ENCODE measurements at regions not wholly inside any gene's neighbourhood (a gene's known extent, or its start where the extent isn't known, plus 50 kb on each side); places are given as distances from the start of the nearest gene placed in this dataset.

DNA sequence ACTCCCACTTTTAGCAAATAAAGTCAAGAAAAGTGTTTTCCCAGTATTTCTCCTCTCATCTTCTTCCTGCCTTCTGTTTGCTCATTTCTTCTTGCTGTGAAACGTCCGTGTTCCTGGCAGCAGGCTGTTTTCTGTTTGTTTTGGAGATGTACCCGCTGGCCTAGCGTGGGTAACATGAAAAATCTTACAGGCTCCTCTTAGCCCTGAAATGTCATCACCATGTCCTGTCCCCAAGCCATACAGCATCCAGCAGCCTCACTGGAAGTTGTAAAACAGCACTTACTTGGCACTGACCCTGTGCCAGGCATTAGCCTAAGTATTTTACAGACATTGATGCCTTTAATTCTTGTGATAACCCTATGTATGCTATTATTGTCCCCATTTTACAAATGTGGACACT is 371.1 kb downstream of the FOXA2 start:
- Histone ChIP-seq H3K36me3 (ENCODE audit: control insufficient read depth, insufficient read depth, low read length) (no peaks in the 10 kb centered on the region), H3K4me3 (replicated peaks; ENCODE audit: low read depth, low read length) (no peak overlapping the region), H3K27me3 (replicated peaks; ENCODE audit: control insufficient read depth, insufficient read depth, low read length) (no peaks in the 10 kb centered on the region)
- no peak for DNase-seq (ENCODE audit: extremely low read depth, insufficient read length)
- TF ChIP-seq, protein P1, sequence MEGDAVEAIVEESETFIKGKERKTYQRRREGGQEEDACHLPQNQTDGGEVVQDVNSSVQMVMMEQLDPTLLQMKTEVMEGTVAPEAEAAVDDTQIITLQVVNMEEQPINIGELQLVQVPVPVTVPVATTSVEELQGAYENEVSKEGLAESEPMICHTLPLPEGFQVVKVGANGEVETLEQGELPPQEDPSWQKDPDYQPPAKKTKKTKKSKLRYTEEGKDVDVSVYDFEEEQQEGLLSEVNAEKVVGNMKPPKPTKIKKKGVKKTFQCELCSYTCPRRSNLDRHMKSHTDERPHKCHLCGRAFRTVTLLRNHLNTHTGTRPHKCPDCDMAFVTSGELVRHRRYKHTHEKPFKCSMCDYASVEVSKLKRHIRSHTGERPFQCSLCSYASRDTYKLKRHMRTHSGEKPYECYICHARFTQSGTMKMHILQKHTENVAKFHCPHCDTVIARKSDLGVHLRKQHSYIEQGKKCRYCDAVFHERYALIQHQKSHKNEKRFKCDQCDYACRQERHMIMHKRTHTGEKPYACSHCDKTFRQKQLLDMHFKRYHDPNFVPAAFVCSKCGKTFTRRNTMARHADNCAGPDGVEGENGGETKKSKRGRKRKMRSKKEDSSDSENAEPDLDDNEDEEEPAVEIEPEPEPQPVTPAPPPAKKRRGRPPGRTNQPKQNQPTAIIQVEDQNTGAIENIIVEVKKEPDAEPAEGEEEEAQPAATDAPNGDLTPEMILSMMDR (IDR thresholded peaks at IDR 0.05; ENCODE audit: insufficient read depth, low read length, poor library complexity, severe bottlenecking): no peak

DNA sequence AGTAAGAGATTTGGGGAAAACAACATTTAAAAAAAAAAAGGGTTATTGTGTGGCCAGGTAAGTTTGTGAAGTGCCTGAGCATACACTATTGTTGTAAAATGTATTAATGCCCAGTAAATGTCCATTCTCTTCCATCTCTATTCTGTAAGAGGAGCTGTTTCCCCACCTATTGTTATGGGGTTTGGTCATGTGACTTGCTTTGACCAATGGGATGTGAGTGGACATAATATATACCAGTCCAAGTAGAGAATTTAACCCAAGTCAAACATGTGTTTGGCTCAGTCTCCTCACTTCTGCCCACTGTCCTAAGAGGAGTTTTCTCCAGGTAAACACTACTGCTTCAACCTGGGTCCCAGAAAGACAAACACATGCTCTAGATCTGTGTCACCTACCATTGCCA is 377.1 kb downstream of the FOXA2 start:
- no peaks in the 10 kb centered on the region for H3K36me3 ChIP-seq (ENCODE audit: control insufficient read depth, insufficient read depth, low read length)
- no peaks in the 10 kb centered on the region for H3K27me3 ChIP-seq (replicated peaks; ENCODE audit: control insufficient read depth, insufficient read depth, low read length)
- DNase-seq (ENCODE audit: extremely low read depth, insufficient read length): no peak
- no peak overlapping the region for H3K4me3 ChIP-seq (replicated peaks; ENCODE audit: low read depth, low read length)
- TF ChIP-seq, protein P1 (IDR thresholded peaks at IDR 0.05; ENCODE audit: insufficient read depth, low read length, poor library complexity, severe bottlenecking): no peak

DNA sequence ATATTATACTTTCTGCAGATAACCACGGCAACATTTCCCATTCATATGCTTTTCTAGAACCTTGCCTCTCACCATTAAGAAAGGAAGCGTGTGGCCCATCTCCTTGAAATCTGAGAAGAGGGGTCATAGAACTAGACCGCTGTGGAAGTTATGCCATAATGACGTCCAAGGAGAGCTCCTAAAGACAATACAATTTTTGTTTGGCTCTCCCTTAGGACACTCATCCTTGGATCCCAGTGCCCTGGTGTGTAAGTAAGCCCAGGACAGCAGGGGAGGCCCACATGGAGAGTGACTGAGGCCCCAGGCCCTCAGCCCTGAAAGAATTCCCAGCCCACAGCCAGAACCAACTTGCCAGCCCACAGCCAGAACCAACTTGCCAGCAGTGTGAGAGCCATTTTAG is 379.6 kb downstream of the FOXA2 start:
- Histone ChIP-seq H3K27me3 (replicated peaks; ENCODE audit: control insufficient read depth, insufficient read depth, low read length) (no peaks in the 10 kb centered on the region), H3K36me3 (ENCODE audit: control insufficient read depth, insufficient read depth, low read length) (no peaks in the 10 kb centered on the region), H3K4me3 (replicated peaks; ENCODE audit: low read depth, low read length) (no peak overlapping the region)
- no peak for DNase-seq (ENCODE audit: extremely low read depth, insufficient read length)
- TF ChIP-seq, protein P1 (IDR thresholded peaks at IDR 0.05; ENCODE audit: insufficient read depth, low read length, poor library complexity, severe bottlenecking): no peak

DNA sequence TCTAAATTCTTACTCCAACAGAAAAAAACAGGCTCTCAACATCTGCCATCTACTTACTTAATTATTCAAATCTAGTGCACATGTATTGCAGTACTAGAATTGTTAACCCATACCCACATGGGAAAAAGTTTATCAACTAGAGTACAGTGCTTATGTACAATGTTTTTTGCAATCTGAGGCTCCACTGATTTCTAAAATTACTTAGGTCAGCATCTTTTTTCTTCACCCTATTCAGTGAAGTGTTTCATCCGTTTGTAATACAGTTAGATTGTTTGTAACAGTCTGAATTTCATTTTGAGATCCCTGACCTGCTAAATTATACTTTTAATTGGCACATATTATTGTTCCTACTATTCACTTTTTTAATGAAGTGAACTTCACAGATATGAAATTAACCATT is 402.2 kb downstream of the FOXA2 start:
- no peak for DNase-seq (ENCODE audit: extremely low read depth, insufficient read length)
- no peak overlapping the region for H3K4me3 ChIP-seq (replicated peaks; ENCODE audit: low read depth, low read length)
- H3K27me3 ChIP-seq (replicated peaks; ENCODE audit: control insufficient read depth, insufficient read depth, low read length): no peaks in the 10 kb centered on the region
- H3K36me3 ChIP-seq (ENCODE audit: control insufficient read depth, insufficient read depth, low read length): no peaks in the 10 kb centered on the region
- TF ChIP-seq, protein P1 (IDR thresholded peaks at IDR 0.05; ENCODE audit: insufficient read depth, low read length, poor library complexity, severe bottlenecking): no peak

DNA sequence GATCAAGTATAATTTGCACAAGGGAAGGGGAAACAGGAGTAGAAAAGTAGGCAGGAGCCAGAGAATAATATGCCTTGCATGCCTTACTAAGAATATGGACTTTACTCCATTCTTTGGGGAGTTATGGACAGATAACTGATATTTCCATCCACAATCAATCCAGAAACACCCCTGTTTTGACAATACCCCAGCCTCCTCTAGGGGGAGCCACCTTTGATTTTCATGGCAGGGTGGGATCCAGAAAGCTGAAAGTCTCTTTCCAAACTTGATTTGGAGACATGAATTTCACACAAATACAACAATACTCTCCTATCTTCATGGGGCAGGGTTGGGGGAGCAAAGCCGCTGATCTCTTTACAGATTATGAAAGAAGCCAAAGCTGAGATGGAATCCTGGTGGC is 404.1 kb downstream of the FOXA2 start:
- no peaks in the 10 kb centered on the region for H3K27me3 ChIP-seq (replicated peaks; ENCODE audit: control insufficient read depth, insufficient read depth, low read length)
- H3K4me3 ChIP-seq (replicated peaks; ENCODE audit: low read depth, low read length): no peak overlapping the region
- no peak for DNase-seq (ENCODE audit: extremely low read depth, insufficient read length)
- TF ChIP-seq, protein P1 (IDR thresholded peaks at IDR 0.05; ENCODE audit: insufficient read depth, low read length, poor library complexity, severe bottlenecking): peak; percentile 33
- no peaks in the 10 kb centered on the region for H3K36me3 ChIP-seq (ENCODE audit: control insufficient read depth, insufficient read depth, low read length)

DNA sequence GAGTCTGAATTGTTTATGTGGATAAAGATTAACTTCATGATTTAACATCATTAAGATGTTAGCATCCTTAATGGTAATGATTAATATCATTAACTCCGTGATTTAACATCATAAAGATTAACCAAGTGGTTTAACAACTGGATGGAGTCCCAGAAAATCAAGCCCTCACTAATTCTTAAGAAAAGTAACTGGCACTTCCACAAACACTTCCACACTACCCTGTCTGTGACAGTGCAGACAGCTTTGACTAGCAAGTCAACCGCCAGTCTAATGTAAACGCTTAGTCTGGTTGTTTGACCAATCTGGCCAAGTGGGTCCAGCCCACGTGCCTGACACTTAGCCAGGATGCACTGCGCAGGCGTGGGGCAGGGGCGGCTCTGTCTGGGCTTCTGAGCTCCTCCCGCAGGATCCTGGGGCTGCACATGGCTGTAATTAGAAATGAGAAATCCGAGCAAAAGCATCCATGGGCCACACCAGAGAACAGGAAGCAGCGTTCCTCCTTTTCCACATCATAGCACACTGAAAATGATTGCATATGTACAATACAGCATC is 424.2 kb downstream of the FOXA2 start:
- Histone ChIP-seq H3K36me3 (ENCODE audit: control insufficient read depth, insufficient read depth, low read length) (no peaks in the 10 kb centered on the region), H3K4me3 (replicated peaks; ENCODE audit: low read depth, low read length) (no peak overlapping the region), H3K27me3 (replicated peaks; ENCODE audit: control insufficient read depth, insufficient read depth, low read length) (no peaks in the 10 kb centered on the region)
- no peak for DNase-seq (ENCODE audit: extremely low read depth, insufficient read length)
- TF ChIP-seq, protein P1 (IDR thresholded peaks at IDR 0.05; ENCODE audit: insufficient read depth, low read length, poor library complexity, severe bottlenecking): no peak

Data from GM06990 (cell line).